Natural killer cell treated with Interleukin-12 subunit alpha and Interleukin-12 subunit beta and Interleukin-15 and Interleukin-18, amount 100 ng/mL, for 72 hours (primary cell): ENCODE measurements at regions not wholly inside any gene's neighbourhood (a gene's known extent, or its start where the extent isn't known, plus 50 kb on each side); places are given as distances from the start of the nearest gene placed in this dataset.

Experiments used
- ATAC-seq, 2 donors: fragments of 150-1000 bp; cut with Tn5 transposase in 1 of 2; sonication (Bioruptor Pico), chemical (Tn5 transposase) in 1 of 2; 2 replicates each; pipeline ENCODE4 v1.10.0; 2021
- DNase-seq: peaks from one replicate; pipeline ENCODE4 v3.0.0; 2022; ENCODE audit warnings: low spot score
- H3K27ac Mint-ChIP-seq, 2 donors: 1 replicate in 1 of 2; 2 replicates in 1 of 2; pipeline ENCODE4 v1.8.0; 2022; ENCODE audit warnings: mixed read lengths in 2 of 2, mild to moderate bottlenecking in 1 of 2, moderate library complexity in 1 of 2
- H3K27me3 Mint-ChIP-seq, 2 donors: 1 replicate in 1 of 2; 2 replicates in 1 of 2; pipeline ENCODE4 v1.8.0; 2022; ENCODE audit warnings: mixed read lengths in 2 of 2
- H3K36me3 Mint-ChIP-seq: one replicate; pipeline ENCODE4 v1.8.0; 2022; ENCODE audit warnings: mixed read lengths
- H3K4me1 Mint-ChIP-seq, 2 donors: 1 replicate in 1 of 2; 2 replicates in 1 of 2; pipeline ENCODE4 v1.8.0; 2022; ENCODE audit warnings: low read depth in 2 of 2, mixed read lengths in 2 of 2, mild to moderate bottlenecking in 1 of 2
- H3K4me3 Mint-ChIP-seq: one replicate; pipeline ENCODE4 v1.8.0; 2022; ENCODE audit warnings: mixed read lengths
- H3K9me3 Mint-ChIP-seq: 2 replicates; pipeline ENCODE4 v1.8.0; 2022; ENCODE audit warnings: mixed read lengths

DNA sequence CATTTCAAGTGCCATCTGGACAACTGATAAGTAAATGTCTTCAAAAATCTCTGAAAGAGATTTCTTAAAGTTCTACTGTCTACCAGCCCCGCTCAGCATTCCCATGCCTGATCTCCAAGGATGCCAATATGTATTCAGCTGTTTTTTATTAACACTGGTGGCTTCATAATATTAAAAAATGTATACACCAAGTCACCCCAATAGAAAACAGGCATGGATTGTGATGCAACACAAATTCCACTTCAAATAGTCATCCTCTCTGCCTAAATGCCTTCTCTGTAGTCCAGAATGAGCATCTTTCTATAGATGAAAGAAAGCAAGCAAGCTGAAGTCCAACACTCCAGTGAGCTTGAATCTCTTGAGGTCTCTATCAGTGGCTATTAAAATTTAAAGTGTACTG, 152.2 kb upstream of the PPARGC1A start:
- Mint-ChIP-seq H3K27me3 (no peaks in the 10 kb centered on the region), H3K4me3 (no peak overlapping the region), H3K27ac (no peak overlapping the region), H3K36me3 (no peaks in the 10 kb centered on the region), H3K9me3 (peaks cover 16% of the 10 kb centered on the region), H3K4me1 (no peaks in the 10 kb centered on the region)
- DNase-seq (no peak), ATAC-seq (no peak)

DNA sequence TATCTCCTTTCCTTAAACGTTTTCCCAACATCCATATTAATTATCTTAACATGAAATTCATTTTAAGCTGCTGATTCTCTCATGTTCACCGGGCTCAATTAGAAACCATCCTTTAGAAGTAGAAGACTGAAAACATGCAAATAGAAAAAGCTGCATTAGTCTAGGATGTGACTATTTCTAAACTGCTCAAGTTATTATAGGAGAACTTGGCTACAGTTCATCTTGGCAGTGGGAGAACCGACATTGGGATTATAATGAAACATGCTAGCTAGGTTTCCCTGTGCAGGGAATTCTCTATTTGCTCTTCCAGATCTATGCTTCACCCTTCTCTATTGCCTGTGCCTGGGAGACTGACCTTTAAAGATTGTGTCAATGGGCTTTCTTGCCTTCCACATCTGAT, 151.0 kb upstream of the PPARGC1A start:
- Mint-ChIP-seq H3K27ac (no peak overlapping the region), H3K9me3 (peaks cover 12% of the 10 kb centered on the region), H3K27me3 (no peaks in the 10 kb centered on the region)

DNA sequence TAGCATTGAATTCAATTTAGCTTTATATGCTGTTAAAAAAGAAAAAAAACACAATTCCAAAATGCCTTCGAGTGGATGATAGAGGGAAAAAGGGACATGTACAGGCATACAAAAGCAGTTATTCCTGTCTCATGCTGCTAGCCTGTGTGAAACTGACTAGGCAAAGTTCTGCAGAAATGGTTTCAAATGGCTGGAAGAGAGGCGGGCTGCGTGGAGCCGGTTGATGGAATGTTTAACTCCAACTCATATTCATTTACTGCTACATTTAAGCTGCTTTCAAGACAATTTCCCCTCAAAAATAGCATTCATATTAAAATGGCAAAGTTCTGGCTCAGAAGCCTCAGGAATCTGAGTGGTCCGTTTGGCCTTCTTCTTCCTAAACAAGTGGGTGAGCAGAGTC, 143.8 kb upstream of the PPARGC1A start:
- DNase-seq (no peak), ATAC-seq (no peak)

More for the DNA sequence above, 151.0 kb upstream of the PPARGC1A start:
- no peak overlapping the region for H3K4me3 Mint-ChIP-seq
- ATAC-seq (no peak), DNase-seq (no peak)
- H3K36me3 Mint-ChIP-seq = no peaks in the 10 kb centered on the region
- no peaks in the 10 kb centered on the region for H3K4me1 Mint-ChIP-seq

DNA sequence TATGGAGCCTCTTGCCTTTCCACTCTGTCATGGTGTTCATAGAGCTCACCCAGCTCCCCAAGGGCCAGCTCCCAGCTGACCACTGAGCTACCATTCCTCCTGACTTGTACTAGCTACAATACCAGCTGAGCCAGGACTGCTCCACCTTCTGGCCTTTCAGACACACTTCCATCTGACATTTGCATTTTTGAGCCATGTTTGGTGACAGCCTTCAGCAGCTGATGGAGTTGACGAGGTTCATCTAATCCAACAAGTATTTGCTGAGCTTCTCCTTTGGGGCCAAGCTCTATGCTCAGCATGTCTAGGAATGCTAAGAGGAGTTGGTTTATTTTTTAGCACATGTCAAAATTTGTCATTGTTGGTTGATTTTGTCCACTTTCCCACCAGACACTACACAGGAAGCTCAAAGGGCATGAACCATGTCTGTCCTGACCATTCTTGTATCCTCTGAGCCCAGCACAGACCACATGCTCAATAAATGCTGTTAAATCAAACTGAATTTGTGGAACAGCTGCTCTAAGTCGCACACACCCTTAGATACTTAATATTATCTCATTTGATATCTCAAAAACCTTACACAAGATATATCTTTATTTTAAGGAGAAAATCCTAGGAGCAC, 142.6 kb upstream of the PPARGC1A start:
- Mint-ChIP-seq H3K27ac (no peak overlapping the region), H3K4me1 (no peaks in the 10 kb centered on the region), H3K4me3 (no peak overlapping the region), H3K9me3 (peaks cover 8% of the 10 kb centered on the region), H3K36me3 (no peaks in the 10 kb centered on the region), H3K27me3 (no peaks in the 10 kb centered on the region)
- ATAC-seq (no peak), DNase-seq (no peak)

More for the DNA sequence above, 143.8 kb upstream of the PPARGC1A start:
- Mint-ChIP-seq H3K27me3 (no peaks in the 10 kb centered on the region), H3K4me1 (no peaks in the 10 kb centered on the region), H3K4me3 (no peak overlapping the region), H3K36me3 (no peaks in the 10 kb centered on the region), H3K9me3 (peaks cover 8% of the 10 kb centered on the region), H3K27ac (no peak overlapping the region)

DNA sequence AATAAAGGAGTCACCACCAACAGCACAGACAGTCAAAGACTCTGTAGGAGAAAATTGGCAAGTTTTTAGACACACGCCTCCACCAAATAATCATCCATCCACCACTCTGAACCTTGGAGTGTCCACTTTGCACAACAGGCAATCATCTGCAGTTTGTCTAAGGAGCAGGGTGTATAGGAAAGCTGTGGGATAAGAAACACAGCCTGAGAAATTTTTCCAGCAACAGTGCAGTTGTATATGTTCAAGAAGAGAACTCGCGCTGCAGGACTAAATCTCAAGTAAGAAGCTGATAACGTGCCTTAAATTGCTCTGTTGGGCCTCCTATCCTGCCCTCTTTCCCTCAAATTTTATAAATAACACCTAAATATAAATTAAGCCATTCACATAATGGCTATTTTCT, 136.7 kb upstream of the PPARGC1A start:
- ATAC-seq (no peak), DNase-seq (no peak)
- H3K27ac Mint-ChIP-seq = no peak overlapping the region
- H3K9me3 Mint-ChIP-seq = peaks cover 12% of the 10 kb centered on the region
- no peaks in the 10 kb centered on the region for H3K36me3 Mint-ChIP-seq
- H3K4me1 Mint-ChIP-seq = no peaks in the 10 kb centered on the region
- H3K27me3 Mint-ChIP-seq = no peaks in the 10 kb centered on the region
- no peak overlapping the region for H3K4me3 Mint-ChIP-seq

DNA sequence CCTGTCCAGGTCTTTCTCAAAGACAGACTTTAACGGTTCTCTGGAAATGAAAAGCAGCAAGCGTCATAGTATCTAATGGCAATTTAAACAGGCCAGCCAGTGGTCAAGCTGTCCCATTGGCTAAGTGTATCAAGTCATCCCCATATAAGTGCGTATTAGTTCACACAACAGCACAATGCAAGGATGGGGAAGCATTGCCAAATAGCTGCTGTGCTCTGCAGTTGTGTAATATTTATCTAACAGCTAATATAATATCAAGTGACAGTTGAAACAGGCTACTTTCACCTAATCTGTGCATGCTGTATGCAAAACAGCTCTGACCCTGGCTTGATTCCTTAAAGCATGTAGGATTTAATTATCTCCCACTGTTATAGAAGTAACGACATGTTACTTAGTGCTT, 134.8 kb upstream of the PPARGC1A start:
- no peaks in the 10 kb centered on the region for H3K4me1 Mint-ChIP-seq
- no peak overlapping the region for H3K27ac Mint-ChIP-seq
- H3K36me3 Mint-ChIP-seq = no peaks in the 10 kb centered on the region
- DNase-seq (no peak), ATAC-seq (no peak)
- no peak overlapping the region for H3K4me3 Mint-ChIP-seq
- peaks cover 10% of the 10 kb centered on the region for H3K9me3 Mint-ChIP-seq
- no peaks in the 10 kb centered on the region for H3K27me3 Mint-ChIP-seq

DNA sequence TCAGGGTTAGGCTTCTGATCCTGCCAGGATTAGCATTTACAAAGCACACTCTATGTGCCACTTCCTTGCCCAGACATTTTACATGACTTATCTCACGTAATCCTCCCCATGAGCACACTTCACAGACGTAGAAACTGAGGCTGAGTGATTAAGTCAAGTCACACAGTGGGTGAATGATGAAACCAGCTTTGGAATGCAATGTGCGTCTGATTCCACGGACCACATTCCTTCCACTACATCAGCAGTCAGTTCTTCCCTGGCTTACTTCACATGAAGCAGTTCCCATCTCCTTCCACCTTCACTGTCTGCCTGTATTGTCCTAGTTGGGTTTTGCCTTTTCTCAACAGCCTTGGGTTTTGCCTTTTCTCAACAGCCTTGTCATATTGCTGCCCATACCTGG, 134.3 kb upstream of the PPARGC1A start:
- Mint-ChIP-seq H3K4me3 (no peak overlapping the region), H3K27me3 (no peaks in the 10 kb centered on the region), H3K9me3 (peaks cover 12% of the 10 kb centered on the region), H3K4me1 (no peaks in the 10 kb centered on the region), H3K36me3 (no peaks in the 10 kb centered on the region), H3K27ac (no peak overlapping the region)
- ATAC-seq (no peak), DNase-seq (no peak)

DNA sequence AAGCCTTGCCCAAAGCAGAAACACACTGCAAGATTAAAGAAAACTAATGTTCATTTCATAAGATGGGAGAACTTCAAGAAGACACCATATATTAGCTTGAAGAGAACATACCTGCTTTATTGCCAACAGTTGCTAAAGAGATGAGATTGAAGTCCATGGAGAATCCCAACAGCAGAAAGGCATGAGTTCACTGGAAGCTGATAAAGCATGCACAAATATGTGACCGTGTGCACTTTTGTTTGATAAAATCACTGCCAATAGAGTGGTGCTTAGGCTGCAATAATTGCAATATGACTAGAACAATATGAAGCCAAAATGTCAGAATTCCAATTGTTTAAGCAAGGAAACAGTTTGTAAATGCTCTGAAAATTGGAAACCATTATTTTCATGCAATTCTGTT, 125.9 kb upstream of the PPARGC1A start:
- Mint-ChIP-seq H3K27me3 (no peaks in the 10 kb centered on the region), H3K4me1 (no peaks in the 10 kb centered on the region), H3K4me3 (no peak overlapping the region), H3K9me3 (peaks cover 15% of the 10 kb centered on the region), H3K27ac (no peak overlapping the region), H3K36me3 (no peaks in the 10 kb centered on the region)
- DNase-seq (no peak), ATAC-seq (no peak)

DNA sequence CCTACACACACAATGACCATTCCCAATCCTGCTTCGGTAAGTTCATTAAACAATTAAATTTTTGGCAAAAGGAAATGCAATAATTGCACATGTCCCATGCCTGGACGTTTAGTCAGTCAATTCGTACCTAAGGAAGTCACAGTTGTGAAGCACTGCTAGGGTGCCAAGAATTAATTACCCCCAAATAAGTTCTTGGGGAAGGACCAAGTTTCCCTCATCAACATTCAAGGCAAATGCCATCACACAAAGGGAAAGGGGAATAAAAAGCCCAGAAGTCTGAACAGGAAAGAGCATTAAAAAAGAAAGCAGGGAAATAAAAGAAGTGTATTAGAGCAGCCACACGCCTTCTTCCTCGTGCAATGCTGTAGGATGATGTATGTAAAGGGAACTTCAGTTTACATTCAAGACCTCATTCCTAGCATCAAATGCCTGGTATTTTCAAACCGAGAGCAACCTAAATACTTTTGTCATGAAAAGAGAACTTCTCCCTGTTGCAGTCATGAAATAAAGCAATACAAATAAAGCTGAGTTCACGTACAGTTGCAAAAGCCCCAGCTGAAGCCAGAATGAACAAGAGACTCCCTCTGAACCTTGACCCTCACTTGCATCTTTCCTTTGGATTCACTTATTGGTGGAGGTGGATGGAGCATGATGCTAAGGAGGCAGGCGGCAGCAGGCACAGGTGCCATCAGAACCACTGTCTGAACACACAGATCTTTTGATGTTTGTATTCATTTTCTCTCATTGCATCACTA, 124.0 kb upstream of the PPARGC1A start:
- H3K27me3 Mint-ChIP-seq = no peaks in the 10 kb centered on the region
- no peak overlapping the region for H3K27ac Mint-ChIP-seq
- no peak for DNase-seq
- H3K4me3 Mint-ChIP-seq = no peak overlapping the region
- no peaks in the 10 kb centered on the region for H3K36me3 Mint-ChIP-seq
- no peaks in the 10 kb centered on the region for H3K4me1 Mint-ChIP-seq
- H3K9me3 Mint-ChIP-seq = peaks cover 12% of the 10 kb centered on the region
- ATAC-seq = no peak

DNA sequence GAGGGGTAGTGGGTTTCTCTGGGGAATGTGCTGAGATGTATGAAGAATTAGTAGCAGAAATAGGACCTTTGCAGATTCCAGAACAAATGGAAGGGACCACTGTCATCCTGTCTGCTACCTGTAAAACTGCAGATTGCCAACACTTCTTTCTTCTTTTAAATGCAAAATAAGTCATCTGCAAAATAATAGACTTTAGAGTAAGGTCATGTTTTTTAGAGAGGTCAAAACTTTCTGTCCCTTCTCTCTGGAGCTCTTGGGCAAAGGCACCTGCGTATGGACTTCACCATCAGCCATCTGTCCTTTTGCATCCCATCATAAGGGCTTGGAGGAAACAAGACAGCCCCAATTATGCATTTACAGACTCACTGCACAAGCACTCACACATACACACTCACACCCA, 121.1 kb upstream of the PPARGC1A start:
- no peak for ATAC-seq
- Mint-ChIP-seq H3K9me3 (peaks cover 9% of the 10 kb centered on the region), H3K36me3 (no peaks in the 10 kb centered on the region), H3K4me3 (no peak overlapping the region), H3K4me1 (no peaks in the 10 kb centered on the region), H3K27ac (no peak overlapping the region), H3K27me3 (no peaks in the 10 kb centered on the region)
- DNase-seq = no peak

DNA sequence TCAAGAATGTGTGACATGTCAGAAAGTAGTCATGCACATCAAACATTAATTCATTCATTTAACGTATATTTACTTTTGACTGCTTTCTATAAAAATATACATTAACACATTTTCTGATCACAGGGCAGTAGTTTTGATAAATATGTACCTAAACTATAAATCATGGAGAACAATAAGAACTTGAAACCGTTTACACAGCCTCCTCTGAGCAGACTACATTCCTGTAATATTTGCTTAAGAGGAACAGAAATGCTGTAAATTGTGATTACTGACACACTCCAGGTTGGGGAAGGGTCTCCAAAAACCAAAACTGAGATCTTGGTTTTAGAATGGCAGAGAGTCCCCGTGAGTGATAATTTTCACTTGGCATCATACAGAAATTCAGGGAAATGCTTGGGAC, 120.7 kb upstream of the PPARGC1A start:
- DNase-seq (no peak), ATAC-seq (no peak)
- Mint-ChIP-seq H3K27me3 (no peaks in the 10 kb centered on the region), H3K4me1 (no peaks in the 10 kb centered on the region), H3K27ac (no peak overlapping the region), H3K9me3 (peaks cover 9% of the 10 kb centered on the region), H3K36me3 (no peaks in the 10 kb centered on the region), H3K4me3 (no peak overlapping the region)

DNA sequence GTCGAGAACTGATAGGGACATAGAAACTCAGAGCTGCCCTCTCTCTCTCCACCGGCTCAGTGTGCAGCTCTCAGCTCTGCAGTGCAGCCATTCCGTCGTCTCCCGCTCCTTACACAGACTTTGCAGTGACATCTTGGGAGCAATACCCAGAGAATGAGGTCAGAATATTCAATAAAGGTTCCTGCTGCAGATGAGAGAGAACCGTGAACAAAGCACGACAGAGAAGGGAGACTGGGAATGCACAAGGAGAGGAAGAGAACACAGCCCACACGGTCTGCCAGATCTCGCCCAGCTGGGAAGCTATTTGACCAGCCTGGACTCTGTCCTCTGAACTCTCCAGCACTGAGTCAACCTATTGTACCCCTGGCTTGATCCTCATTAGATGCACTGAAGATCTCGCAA, 118.0 kb upstream of the PPARGC1A start:
- H3K27me3 Mint-ChIP-seq = no peaks in the 10 kb centered on the region
- H3K4me1 Mint-ChIP-seq = no peaks in the 10 kb centered on the region
- ATAC-seq (no peak), DNase-seq (no peak)
- no peaks in the 10 kb centered on the region for H3K36me3 Mint-ChIP-seq
- H3K9me3 Mint-ChIP-seq = peaks cover 6% of the 10 kb centered on the region
- no peak overlapping the region for H3K27ac Mint-ChIP-seq
- H3K4me3 Mint-ChIP-seq = no peak overlapping the region

DNA sequence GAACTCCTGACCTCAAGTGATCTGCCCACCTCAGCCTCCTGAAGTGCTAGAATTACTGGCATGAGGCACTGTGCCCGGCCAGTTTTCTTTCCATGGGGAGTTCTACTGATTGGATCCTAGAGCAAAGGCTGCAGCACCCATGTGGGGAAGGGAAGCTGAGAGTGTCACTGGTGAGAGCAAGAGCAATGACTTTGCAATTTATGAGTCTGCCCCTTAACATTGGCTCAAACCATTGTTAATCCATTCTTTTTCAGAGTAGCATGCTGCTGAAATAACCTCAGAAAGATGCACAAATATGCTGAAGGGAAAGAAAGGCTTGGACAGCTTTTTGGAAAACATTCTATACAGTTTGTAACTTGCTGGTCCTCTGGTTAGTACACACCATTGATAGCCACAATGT, 116.4 kb upstream of the PPARGC1A start:
- H3K4me3 Mint-ChIP-seq = no peak overlapping the region
- no peaks in the 10 kb centered on the region for H3K27me3 Mint-ChIP-seq
- peaks cover 9% of the 10 kb centered on the region for H3K9me3 Mint-ChIP-seq
- DNase-seq = no peak
- H3K27ac Mint-ChIP-seq = no peak overlapping the region
- no peaks in the 10 kb centered on the region for H3K36me3 Mint-ChIP-seq
- H3K4me1 Mint-ChIP-seq = no peaks in the 10 kb centered on the region
- ATAC-seq = no peak

DNA sequence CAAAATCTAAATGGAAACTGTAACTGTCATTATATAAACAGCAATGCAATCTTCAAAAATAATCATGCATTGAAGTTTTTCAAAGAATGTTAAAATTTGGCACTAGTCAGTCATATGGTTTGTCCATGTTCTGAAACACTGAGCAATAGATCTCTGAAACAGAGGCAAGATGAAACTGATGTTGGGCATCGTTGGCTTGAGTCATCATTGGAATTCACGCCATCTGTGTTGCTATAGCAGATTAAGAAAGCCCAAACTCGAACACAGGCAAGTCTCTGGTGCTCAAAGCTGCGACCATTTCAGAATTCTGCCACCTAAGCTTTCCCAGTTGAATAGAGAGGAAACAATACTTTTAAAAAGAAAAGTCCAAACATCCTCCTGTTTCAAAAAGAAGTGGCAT, 114.1 kb upstream of the PPARGC1A start:
- no peak overlapping the region for H3K27ac Mint-ChIP-seq
- no peaks in the 10 kb centered on the region for H3K4me1 Mint-ChIP-seq
- H3K4me3 Mint-ChIP-seq = no peak overlapping the region
- peaks cover 6% of the 10 kb centered on the region for H3K9me3 Mint-ChIP-seq
- ATAC-seq (no peak), DNase-seq (no peak)
- H3K36me3 Mint-ChIP-seq = no peaks in the 10 kb centered on the region
- no peaks in the 10 kb centered on the region for H3K27me3 Mint-ChIP-seq

DNA sequence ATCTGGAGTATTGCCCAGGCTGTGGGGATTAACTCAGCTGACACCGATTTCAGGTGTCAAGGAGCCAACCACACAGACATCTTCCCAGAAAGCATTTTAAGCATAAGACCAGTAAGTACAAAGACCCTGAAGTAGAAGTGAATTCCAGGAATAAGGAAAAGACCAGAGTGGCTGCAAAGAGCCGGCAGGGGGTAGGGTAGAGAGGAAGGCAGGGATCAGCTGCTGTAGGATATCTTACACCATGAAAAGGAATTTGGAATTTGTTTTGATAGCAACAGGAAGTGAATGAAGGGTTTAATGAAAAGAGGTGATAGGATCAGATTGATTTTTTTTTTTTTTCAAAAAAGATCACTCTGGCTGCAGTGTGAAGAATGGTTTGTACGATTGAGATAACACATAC, 113.6 kb upstream of the PPARGC1A start:
- H3K4me3 Mint-ChIP-seq = no peak overlapping the region
- H3K27me3 Mint-ChIP-seq = no peaks in the 10 kb centered on the region
- no peaks in the 10 kb centered on the region for H3K36me3 Mint-ChIP-seq
- ATAC-seq = no peak
- H3K4me1 Mint-ChIP-seq = no peaks in the 10 kb centered on the region
- H3K27ac Mint-ChIP-seq = no peak overlapping the region
- DNase-seq = no peak
- peaks cover 6% of the 10 kb centered on the region for H3K9me3 Mint-ChIP-seq
